22Rv1 (cell line): ENCODE measurements at regions not wholly inside any gene's neighbourhood (a gene's known extent, or its start where the extent isn't known, plus 50 kb on each side); places are given as distances from the start of the nearest gene placed in this dataset.
"Not testable (repeated sequence)": the region's sequence is repeated elsewhere in the genome, so short reads cannot be mapped to it uniquely, and the experiment has no call there.

Source experiments
- ZFX ChIP-seq: fragments of 450-650 bp; IDR thresholded peaks from 2 replicates; pipeline ENCODE4 v1.6.1; 2017; ENCODE audit warnings: antibody characterized with exemption, borderline replicate concordance
- TF ChIP-seq, protein P1 (sequence below): fragments of 450-650 bp; IDR thresholded peaks from 2 replicates; pipeline ENCODE4 v1.5.1; 2017; ENCODE audit warnings: mild to moderate bottlenecking

- TF ChIP-seq, protein P1, sequence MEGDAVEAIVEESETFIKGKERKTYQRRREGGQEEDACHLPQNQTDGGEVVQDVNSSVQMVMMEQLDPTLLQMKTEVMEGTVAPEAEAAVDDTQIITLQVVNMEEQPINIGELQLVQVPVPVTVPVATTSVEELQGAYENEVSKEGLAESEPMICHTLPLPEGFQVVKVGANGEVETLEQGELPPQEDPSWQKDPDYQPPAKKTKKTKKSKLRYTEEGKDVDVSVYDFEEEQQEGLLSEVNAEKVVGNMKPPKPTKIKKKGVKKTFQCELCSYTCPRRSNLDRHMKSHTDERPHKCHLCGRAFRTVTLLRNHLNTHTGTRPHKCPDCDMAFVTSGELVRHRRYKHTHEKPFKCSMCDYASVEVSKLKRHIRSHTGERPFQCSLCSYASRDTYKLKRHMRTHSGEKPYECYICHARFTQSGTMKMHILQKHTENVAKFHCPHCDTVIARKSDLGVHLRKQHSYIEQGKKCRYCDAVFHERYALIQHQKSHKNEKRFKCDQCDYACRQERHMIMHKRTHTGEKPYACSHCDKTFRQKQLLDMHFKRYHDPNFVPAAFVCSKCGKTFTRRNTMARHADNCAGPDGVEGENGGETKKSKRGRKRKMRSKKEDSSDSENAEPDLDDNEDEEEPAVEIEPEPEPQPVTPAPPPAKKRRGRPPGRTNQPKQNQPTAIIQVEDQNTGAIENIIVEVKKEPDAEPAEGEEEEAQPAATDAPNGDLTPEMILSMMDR = not testable (repeated sequence)
- not testable (repeated sequence) for TF ChIP-seq ZFX
Observed at GRCh38 chr17:63090358-63091114, 124.5 kb downstream of the TANC2 start.
